ENCODE measurements at regions not wholly inside any gene's neighbourhood (a gene's known extent, or its start where the extent isn't known, plus 50 kb on each side); places are given as distances from the start of the nearest gene placed in this dataset.
"Not testable (repeated sequence)": the region's sequence is repeated elsewhere in the genome, so short reads cannot be mapped to it uniquely, and the experiment has no call there.

DNA sequence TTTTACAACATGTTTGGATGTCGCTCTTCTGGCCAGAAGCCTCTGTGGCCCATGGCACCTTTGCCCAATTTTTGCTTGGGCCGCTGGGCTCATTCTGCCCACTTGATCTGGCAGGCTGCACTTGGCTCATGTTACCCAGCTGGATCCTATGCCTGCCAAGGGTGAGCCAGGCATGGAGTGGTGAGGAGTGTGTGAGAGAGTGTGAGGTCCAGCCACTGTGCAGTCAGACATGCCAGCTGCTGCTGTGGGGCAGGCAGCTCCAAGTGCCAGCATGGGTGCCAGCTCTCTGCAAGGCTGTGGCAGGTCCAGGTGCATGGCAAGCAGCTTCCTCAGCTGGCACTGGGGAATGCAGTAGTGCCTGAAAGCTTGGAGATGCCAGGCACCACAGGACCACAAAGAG lies 71.0 kb downstream of the EBNA1BP2 start:
- Histone ChIP-seq H3K4me1 (ENCODE audit: insufficient read depth, low read length, poor library complexity, severe bottlenecking) (no peaks in the 10 kb centered on the region), H3K27me3 (replicated peaks; ENCODE audit: insufficient read depth, low read depth, low read length, poor library complexity) (no peaks in the 10 kb centered on the region), H3K36me3 (ENCODE audit: insufficient read depth, low read length, poor library complexity, severe bottlenecking) (no peaks in the 10 kb centered on the region), H3K27ac (ENCODE audit: low read depth, low read length, poor library complexity, severe bottlenecking) (no peak overlapping the region), H3K4me3 (ENCODE audit: low read depth, low read length, poor library complexity, severe bottlenecking) (no peak overlapping the region), H3K9me3 (ENCODE audit: low read depth, low read length, poor library complexity, severe bottlenecking) (no peaks in the 10 kb centered on the region)
- ChIA-PET CTCF (no interaction called here), POLR2A (ENCODE audit: low non-redundant PET) (no interaction called here)
- no peak for TF ChIP-seq CTCF (conservative IDR thresholded peaks at IDR 0.05; ENCODE audit: low read depth, low read length)
- TF ChIP-seq EZH2 (IDR thresholded peaks at IDR 0.05; ENCODE audit: borderline replicate concordance, low read depth, low read length, poor library complexity, severe bottlenecking) = no peak
- DNase-seq (ENCODE audit: low spot score) = no peak
- intact Hi-C loops (cut with micrococcal nuclease; ENCODE audit: unreplicated experiment) = no loop called here
- no TSS peak for BruUV-seq (replicated peaks)

DNA sequence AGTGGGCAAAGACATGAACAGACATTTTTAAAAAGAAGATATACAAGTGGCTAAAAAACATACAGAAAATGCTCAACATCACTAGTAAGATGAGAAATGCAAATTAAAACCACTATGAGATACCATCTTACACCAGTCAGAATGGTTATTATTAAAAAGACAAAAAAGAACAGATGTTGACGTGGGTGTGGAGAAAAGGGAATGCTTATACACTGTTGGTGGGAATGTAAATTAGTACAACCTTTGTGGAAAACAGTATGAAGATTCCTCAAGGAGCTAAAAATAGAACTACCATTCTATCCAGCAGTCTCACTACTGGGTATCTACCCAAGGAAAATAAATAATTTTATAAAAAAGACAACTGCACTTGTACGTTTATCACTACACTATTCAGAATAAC lies 73.9 kb downstream of the EBNA1BP2 start:
- H3K9me3 ChIP-seq (ENCODE audit: low read depth, low read length, poor library complexity, severe bottlenecking) = no peaks in the 10 kb centered on the region
- intact Hi-C loops (cut with micrococcal nuclease; ENCODE audit: unreplicated experiment) = no loop called here
- H3K27me3 ChIP-seq (replicated peaks; ENCODE audit: insufficient read depth, low read depth, low read length, poor library complexity) = no peaks in the 10 kb centered on the region
- H3K4me1 ChIP-seq (ENCODE audit: insufficient read depth, low read length, poor library complexity, severe bottlenecking) = no peaks in the 10 kb centered on the region
- no peak for DNase-seq (ENCODE audit: low spot score)
- TF ChIP-seq CTCF (conservative IDR thresholded peaks at IDR 0.05; ENCODE audit: low read depth, low read length) (no peak), EZH2 (IDR thresholded peaks at IDR 0.05; ENCODE audit: borderline replicate concordance, low read depth, low read length, poor library complexity, severe bottlenecking) (no peak)
- H3K27ac ChIP-seq (ENCODE audit: low read depth, low read length, poor library complexity, severe bottlenecking) = no peak overlapping the region
- CTCF ChIA-PET = no interaction called here
- H3K4me3 ChIP-seq (ENCODE audit: low read depth, low read length, poor library complexity, severe bottlenecking) = no peak overlapping the region
- no peaks in the 10 kb centered on the region for H3K36me3 ChIP-seq (ENCODE audit: insufficient read depth, low read length, poor library complexity, severe bottlenecking)
- POLR2A ChIA-PET (ENCODE audit: low non-redundant PET) = no interaction called here
- BruUV-seq (replicated peaks) = no TSS peak

GRCh38 chr1:43096528-43096927 lies 75.6 kb downstream of the EBNA1BP2 start:
- H3K27ac ChIP-seq (ENCODE audit: low read depth, low read length, poor library complexity, severe bottlenecking); H3K4me3 ChIP-seq (ENCODE audit: low read depth, low read length, poor library complexity, severe bottlenecking); H3K36me3 ChIP-seq (ENCODE audit: insufficient read depth, low read length, poor library complexity, severe bottlenecking); BruUV-seq (replicated peaks); POLR2A ChIA-PET (ENCODE audit: low non-redundant PET); CTCF ChIA-PET; H3K9me3 ChIP-seq (ENCODE audit: low read depth, low read length, poor library complexity, severe bottlenecking); DNase-seq (ENCODE audit: low spot score); H3K4me1 ChIP-seq (ENCODE audit: insufficient read depth, low read length, poor library complexity, severe bottlenecking); H3K27me3 ChIP-seq (replicated peaks; ENCODE audit: insufficient read depth, low read depth, low read length, poor library complexity); intact Hi-C loops (cut with micrococcal nuclease; ENCODE audit: unreplicated experiment): not testable (repeated sequence)

- H3K36me3 ChIP-seq (ENCODE audit: insufficient read depth, low read length, poor library complexity, severe bottlenecking); H3K27ac ChIP-seq (ENCODE audit: low read depth, low read length, poor library complexity, severe bottlenecking); H3K4me3 ChIP-seq (ENCODE audit: low read depth, low read length, poor library complexity, severe bottlenecking); DNase-seq (ENCODE audit: low spot score); intact Hi-C loops (cut with micrococcal nuclease; ENCODE audit: unreplicated experiment); POLR2A ChIA-PET (ENCODE audit: low non-redundant PET); BruUV-seq (replicated peaks); H3K27me3 ChIP-seq (replicated peaks; ENCODE audit: insufficient read depth, low read depth, low read length, poor library complexity); CTCF ChIA-PET; H3K9me3 ChIP-seq (ENCODE audit: low read depth, low read length, poor library complexity, severe bottlenecking); H3K4me1 ChIP-seq (ENCODE audit: insufficient read depth, low read length, poor library complexity, severe bottlenecking): not testable (repeated sequence)
Measured at GRCh38 chr1:43090812-43091211, 81.3 kb downstream of the EBNA1BP2 start.

- CTCF ChIA-PET; H3K4me1 ChIP-seq (ENCODE audit: insufficient read depth, low read length, poor library complexity, severe bottlenecking); intact Hi-C loops (cut with micrococcal nuclease; ENCODE audit: unreplicated experiment); POLR2A ChIA-PET (ENCODE audit: low non-redundant PET); H3K4me3 ChIP-seq (ENCODE audit: low read depth, low read length, poor library complexity, severe bottlenecking); H3K27me3 ChIP-seq (replicated peaks; ENCODE audit: insufficient read depth, low read depth, low read length, poor library complexity); DNase-seq (ENCODE audit: low spot score); H3K9me3 ChIP-seq (ENCODE audit: low read depth, low read length, poor library complexity, severe bottlenecking); H3K27ac ChIP-seq (ENCODE audit: low read depth, low read length, poor library complexity, severe bottlenecking); BruUV-seq (replicated peaks); H3K36me3 ChIP-seq (ENCODE audit: insufficient read depth, low read length, poor library complexity, severe bottlenecking): not testable (repeated sequence)
Measured at GRCh38 chr1:43090157-43090556, 81.9 kb downstream of the EBNA1BP2 start.
